ENCODE measurements at regions not wholly inside any gene's neighbourhood (a gene's known extent, or its start where the extent isn't known, plus 50 kb on each side); places are given as distances from the start of the nearest gene placed in this dataset.
"Not testable (repeated sequence)": the region's sequence is repeated elsewhere in the genome, so short reads cannot be mapped to it uniquely, and the experiment has no call there.

DNA sequence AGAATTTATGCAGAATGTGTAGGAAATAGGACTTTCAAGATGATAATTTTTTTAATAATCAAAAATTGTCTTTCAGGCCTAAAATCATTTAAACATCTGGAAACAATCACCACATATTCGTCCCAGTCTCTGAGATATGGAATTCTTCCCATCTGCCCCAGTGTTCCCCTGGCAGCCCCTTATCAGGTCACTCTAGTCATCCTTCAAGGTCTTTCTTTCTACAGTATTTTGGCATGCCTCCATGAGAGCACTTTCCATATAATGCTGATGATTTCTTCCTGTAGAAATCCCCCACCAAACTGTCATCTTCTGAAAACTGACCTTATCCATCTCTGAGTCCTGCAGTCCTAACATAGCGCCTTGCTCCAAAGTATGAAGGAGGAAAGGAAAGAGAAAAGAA lies 422.1 kb downstream of the RPS29 start:
- no peak for DNase-seq (ENCODE audit: extremely low spot score)
- WGBS: 61% methylated on average over 2 of the region's 2 CpGs
- Histone ChIP-seq H3K27ac (ENCODE audit: low read depth) (no peak overlapping the region), H3K4me3 (ENCODE audit: low read depth, low read length) (no peak overlapping the region), H3K4me1 (ENCODE audit: insufficient read depth) (no peaks in the 10 kb centered on the region), H3K36me3 (ENCODE audit: insufficient read depth) (no peaks in the 10 kb centered on the region)

DNA sequence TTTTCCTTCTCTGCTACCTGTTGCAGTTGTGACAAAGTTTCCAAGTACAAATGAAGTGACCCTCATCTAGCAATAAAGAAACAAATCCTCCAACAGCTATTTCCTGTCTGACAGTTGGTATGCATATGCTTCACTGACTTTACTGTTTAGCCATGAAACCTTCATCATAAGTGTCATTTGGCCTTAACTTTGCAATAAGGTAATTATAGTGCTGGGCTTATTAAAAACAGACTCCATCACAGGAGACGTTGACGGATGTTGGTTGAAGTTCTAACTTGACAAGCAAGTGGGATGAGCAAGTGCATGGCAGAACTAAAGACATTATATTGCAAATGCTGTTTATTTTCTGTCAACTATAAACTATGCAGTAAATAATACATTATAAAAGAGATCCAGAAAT lies 425.2 kb downstream of the RPS29 start:
- H3K36me3 ChIP-seq (ENCODE audit: insufficient read depth): no peaks in the 10 kb centered on the region
- H3K4me1 ChIP-seq (ENCODE audit: insufficient read depth): no peaks in the 10 kb centered on the region
- no peak for DNase-seq (ENCODE audit: extremely low spot score)
- no peak overlapping the region for H3K4me3 ChIP-seq (ENCODE audit: low read depth, low read length)
- no peak overlapping the region for H3K27ac ChIP-seq (ENCODE audit: low read depth)
- WGBS: 57% methylated on average over 2 of the region's 2 CpGs

DNA sequence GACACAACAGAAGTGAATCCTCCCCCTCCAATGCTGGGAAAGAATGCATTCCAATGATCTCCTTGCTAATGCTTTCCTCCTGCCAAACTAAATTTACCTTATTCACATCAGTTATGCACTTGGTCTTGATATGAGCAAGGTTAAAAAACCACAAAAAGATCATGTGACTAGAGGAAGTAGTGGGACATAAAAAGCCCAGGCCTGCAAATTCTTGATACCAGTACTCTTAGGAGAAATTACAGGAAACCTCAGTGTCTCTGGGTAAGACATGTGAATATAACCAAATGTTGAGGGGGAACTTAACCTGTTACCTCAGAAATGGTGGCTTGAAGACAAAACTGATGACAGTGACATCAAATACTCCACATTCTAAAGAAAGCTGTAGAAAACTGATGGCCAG lies 427.1 kb downstream of the RPS29 start:
- no peaks in the 10 kb centered on the region for H3K4me1 ChIP-seq (ENCODE audit: insufficient read depth)
- H3K36me3 ChIP-seq (ENCODE audit: insufficient read depth): no peaks in the 10 kb centered on the region
- no peak for DNase-seq (ENCODE audit: extremely low spot score)
- H3K27ac ChIP-seq (ENCODE audit: low read depth): no peak overlapping the region
- no peak overlapping the region for H3K4me3 ChIP-seq (ENCODE audit: low read depth, low read length)

DNA sequence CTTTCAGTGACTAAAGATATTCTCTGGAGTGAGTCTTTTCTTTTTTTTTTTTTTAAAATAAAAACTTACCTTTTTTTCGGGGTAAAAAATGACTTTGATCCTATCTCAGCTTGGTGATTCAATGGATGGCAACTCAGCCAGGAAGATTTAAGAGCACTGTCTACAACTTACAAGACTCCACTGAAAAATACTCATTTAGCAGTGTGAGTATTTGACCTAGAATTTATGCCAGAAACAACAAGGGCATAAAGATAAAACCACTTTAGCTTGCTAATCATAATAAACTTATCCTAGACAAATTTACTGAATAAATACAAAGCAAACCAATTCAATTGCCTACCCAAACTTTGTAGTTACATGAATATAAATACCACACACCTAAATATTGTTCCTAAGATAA lies 446.6 kb downstream of the RPS29 start:
- Histone ChIP-seq H3K27ac (ENCODE audit: low read depth) (no peak overlapping the region), H3K4me3 (ENCODE audit: low read depth, low read length) (no peak overlapping the region), H3K36me3 (ENCODE audit: insufficient read depth) (no peaks in the 10 kb centered on the region), H3K4me1 (ENCODE audit: insufficient read depth) (no peaks in the 10 kb centered on the region)
- 48% methylated on average over 1 of the region's 1 CpG for WGBS
- no peak for DNase-seq (ENCODE audit: extremely low spot score)

DNA sequence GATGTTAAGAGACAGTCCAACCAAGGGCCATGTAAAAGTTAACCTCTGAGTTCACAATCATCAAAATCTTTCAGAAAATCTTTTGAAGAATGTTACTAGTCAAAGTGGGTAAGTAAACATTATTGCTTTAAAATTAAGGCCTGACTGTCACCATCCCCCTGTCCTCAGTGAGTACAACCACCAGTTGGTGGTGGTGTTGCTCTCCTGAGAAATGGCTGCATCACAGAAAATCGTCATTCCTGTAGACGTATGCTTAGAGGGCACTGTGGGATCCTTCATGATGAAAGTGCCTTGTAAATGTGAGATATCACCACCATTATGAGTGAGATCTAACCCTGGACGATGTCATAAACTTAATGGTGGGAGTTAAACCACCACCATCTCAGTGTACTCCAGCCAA lies 451.2 kb downstream of the RPS29 start:
- DNase-seq (ENCODE audit: extremely low spot score): no peak
- H3K4me3 ChIP-seq (ENCODE audit: low read depth, low read length): no peak overlapping the region
- no peaks in the 10 kb centered on the region for H3K36me3 ChIP-seq (ENCODE audit: insufficient read depth)
- WGBS: 41% methylated on average over 3 of the region's 3 CpGs
- H3K4me1 ChIP-seq (ENCODE audit: insufficient read depth): no peaks in the 10 kb centered on the region
- no peak overlapping the region for H3K27ac ChIP-seq (ENCODE audit: low read depth)

DNA sequence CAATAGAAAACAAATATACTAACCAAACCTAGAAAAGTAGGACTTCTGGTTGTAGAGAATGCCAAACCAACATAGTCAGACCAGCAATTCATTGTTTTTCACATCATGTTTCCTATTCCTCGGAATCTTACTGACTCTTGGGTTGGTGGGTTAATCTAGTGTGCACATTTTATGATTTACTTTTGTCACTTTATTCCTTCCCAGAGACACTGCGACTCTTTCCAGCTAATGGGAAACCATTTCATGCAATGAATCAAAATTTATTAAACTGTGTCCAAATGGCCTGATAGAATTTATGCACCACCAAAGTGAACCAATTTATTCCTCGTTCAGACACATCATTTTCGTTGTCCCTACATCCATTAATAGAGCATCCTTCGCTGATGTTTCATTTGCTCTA lies 464.9 kb downstream of the RPS29 start:
- no peaks in the 10 kb centered on the region for H3K36me3 ChIP-seq (ENCODE audit: insufficient read depth)
- H3K27ac ChIP-seq (ENCODE audit: low read depth): no peak overlapping the region
- 88% methylated on average over 5 of the region's 5 CpGs for WGBS
- no peaks in the 10 kb centered on the region for H3K4me1 ChIP-seq (ENCODE audit: insufficient read depth)
- H3K4me3 ChIP-seq (ENCODE audit: low read depth, low read length): no peak overlapping the region
- no peak for DNase-seq (ENCODE audit: extremely low spot score)

DNA sequence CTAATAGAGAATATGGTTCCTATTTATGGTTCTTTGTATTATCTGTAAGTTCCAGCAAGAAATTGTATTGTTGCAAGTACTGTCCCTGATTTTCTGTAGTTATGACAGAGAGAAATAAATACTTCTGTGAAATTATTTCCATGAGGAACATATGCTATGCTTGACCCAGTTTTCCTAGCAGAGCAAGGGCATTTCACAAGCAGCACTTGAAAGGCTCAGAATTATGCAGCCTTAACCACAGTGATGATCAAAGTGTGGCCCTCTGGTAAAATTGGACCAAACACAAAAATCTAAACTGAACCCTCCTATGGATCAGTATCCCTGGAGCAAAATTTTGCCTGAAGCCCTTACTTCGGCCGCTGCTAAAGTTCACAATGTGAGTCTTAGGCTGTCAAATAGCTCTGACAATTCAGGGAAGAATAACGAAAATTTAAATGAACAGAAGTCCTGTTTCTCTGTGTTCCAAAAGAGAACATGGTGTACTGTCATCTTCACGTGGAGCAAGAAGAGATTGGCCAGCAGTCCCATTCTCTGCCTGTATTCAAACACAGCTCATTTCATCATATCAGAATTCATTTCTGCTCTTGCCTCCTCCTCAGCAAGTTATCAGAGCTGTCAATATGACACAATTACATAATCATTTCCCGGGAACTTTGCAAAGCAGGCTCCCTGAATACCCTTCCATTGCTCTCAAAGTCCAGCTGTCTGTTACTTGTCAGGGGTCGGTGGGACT lies 471.9 kb downstream of the RPS29 start:
- no peaks in the 10 kb centered on the region for H3K4me1 ChIP-seq (ENCODE audit: insufficient read depth)
- H3K36me3 ChIP-seq (ENCODE audit: insufficient read depth): no peaks in the 10 kb centered on the region
- H3K4me3 ChIP-seq (ENCODE audit: low read depth, low read length): no peak overlapping the region
- WGBS: 67% methylated on average over 6 of the region's 6 CpGs
- no peak for DNase-seq (ENCODE audit: extremely low spot score)
- no peak overlapping the region for H3K27ac ChIP-seq (ENCODE audit: low read depth)

DNA sequence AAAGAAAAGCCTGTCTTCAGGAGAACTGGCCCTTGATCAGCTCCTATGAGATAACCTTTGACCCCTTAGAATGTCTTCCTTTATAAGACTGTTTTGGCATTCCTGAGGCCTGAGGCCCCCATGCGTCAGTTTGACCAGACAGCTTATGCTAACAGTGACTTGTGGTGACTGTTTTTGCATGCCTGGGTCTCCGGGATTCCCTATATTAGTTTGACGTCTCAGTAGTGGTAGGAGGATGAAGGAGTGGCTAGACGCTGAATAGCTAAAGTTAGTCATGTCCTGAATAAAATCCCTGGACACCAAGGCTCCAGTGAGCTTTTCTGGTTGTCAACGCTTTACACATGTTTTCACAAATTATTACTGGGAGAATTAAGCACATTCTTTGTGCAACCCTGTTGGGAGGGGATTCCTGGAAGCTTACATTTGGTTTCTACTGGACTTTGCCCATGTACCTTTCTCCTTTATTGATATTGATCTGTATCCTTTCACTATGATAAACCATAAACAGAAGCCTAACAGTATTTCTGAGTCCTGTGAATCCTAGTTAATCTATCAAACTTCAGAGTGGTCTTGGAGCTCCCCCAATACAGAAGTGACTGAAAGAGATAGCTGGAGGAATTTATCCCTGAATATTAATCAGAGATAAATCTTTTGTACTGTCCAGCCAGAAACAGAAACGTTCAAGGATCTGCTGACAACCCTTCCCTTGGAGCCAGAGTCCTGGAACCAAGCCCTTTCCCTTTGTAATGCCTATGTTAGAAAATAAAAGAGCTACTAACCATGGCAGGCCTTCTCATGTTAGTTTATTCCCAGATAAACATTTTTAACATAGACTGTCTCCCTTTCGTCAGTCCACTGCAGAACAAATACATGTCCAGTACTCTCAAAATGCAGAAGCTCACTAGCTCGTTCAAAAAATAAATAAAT lies 479.2 kb downstream of the RPS29 start:
- 29% methylated on average over 8 of the region's 8 CpGs for WGBS
- Histone ChIP-seq H3K4me3 (ENCODE audit: low read depth, low read length) (no peak overlapping the region), H3K27ac (ENCODE audit: low read depth) (no peak overlapping the region), H3K36me3 (ENCODE audit: insufficient read depth) (no peaks in the 10 kb centered on the region), H3K4me1 (ENCODE audit: insufficient read depth) (no peaks in the 10 kb centered on the region)
- no peak for DNase-seq (ENCODE audit: extremely low spot score)

DNA sequence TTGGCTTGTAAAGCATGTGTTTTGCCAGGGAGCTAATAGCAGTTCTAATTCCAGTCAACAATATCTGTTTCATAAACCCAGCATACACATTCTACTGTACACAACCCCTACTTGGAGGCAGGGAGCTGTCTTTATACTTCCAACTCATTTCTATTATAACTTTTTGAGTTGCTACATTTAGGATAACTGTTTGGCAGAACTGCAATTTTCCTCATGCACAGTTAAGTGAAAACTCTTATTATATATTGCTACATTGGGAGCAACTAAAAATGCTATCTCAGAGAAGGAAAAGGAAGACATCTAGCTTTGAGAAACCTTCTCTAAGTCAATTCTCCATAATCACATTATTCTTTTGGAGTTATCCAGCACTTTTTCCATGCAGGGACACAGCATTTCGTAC lies 480.2 kb downstream of the RPS29 start:
- Histone ChIP-seq H3K4me1 (ENCODE audit: insufficient read depth) (no peaks in the 10 kb centered on the region), H3K27ac (ENCODE audit: low read depth) (no peak overlapping the region), H3K36me3 (ENCODE audit: insufficient read depth) (no peaks in the 10 kb centered on the region), H3K4me3 (ENCODE audit: low read depth, low read length) (no peak overlapping the region)
- no peak for DNase-seq (ENCODE audit: extremely low spot score)
- WGBS: 83% methylated on average over 1 of the region's 1 CpG

DNA sequence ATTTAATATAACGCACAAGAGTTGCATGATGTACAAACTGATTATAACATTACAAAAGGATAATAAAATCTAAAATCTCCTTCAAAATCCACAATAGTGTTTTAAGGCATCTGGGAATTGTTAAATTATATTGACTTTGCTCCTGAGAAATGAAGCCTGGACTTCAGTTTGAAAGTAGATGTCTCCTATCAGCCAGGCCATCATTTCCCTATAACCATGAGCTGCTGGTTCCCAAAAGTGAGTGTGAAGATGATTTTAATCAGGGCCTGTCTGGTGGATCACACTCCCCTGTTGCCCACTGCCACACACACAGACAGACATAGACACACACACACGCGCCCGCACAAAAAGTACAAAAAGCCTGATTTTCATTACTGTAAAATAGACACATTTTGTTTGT lies 480.7 kb downstream of the RPS29 start:
- no peaks in the 10 kb centered on the region for H3K36me3 ChIP-seq (ENCODE audit: insufficient read depth)
- no peak for DNase-seq (ENCODE audit: extremely low spot score)
- H3K4me3 ChIP-seq (ENCODE audit: low read depth, low read length): no peak overlapping the region
- WGBS: 90% methylated on average over 4 of the region's 4 CpGs
- no peaks in the 10 kb centered on the region for H3K4me1 ChIP-seq (ENCODE audit: insufficient read depth)
- no peak overlapping the region for H3K27ac ChIP-seq (ENCODE audit: low read depth)

DNA sequence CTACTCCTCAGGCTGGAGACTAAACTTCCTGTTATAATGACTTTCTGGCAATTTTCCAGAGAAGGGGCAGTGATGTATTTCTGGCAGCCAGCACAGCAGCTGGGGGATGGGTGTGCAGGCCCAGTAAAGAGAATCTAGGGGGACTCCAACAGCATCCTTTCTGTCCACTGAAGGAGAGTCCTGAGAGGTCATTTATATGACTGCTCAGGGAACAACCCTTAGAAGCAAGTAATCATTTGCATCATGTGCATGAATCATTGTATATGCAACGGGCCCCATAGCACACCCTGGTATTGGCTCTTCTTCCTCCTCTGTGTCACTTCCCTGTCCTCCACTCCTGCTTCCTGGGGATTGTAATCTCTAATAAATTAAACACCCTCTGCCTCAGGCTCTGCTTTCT lies 493.8 kb downstream of the RPS29 start:
- no peak for DNase-seq (ENCODE audit: extremely low spot score)
- no peaks in the 10 kb centered on the region for H3K36me3 ChIP-seq (ENCODE audit: insufficient read depth)
- H3K27ac ChIP-seq (ENCODE audit: low read depth): no peak overlapping the region
- H3K4me3 ChIP-seq (ENCODE audit: low read depth, low read length): no peak overlapping the region
- WGBS: 75% methylated on average over 1 of the region's 1 CpG
- no peaks in the 10 kb centered on the region for H3K4me1 ChIP-seq (ENCODE audit: insufficient read depth)

DNA sequence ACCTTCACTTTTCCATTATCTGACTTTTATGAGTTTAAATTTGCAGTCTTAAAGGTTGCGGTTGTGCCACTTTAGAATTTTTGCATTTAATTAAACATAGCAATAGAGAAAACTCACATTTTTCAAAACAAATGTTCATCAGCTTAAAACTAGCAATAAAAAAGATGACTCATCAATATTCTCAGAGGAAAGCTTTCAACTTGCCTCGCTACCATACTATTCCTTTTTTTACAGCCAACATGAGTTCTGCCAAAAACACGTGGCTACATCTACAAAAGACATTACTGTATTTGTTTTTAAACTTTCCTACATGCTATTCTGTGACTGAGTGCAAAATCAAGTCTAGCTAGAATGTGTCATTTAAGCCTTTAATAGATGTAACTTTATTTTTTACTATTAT lies 497.1 kb downstream of the RPS29 start:
- no peak overlapping the region for H3K27ac ChIP-seq (ENCODE audit: low read depth)
- no peaks in the 10 kb centered on the region for H3K4me1 ChIP-seq (ENCODE audit: insufficient read depth)
- no peaks in the 10 kb centered on the region for H3K36me3 ChIP-seq (ENCODE audit: insufficient read depth)
- no peak overlapping the region for H3K4me3 ChIP-seq (ENCODE audit: low read depth, low read length)
- no peak for DNase-seq (ENCODE audit: extremely low spot score)
- WGBS: 51% methylated on average over 3 of the region's 3 CpGs

DNA sequence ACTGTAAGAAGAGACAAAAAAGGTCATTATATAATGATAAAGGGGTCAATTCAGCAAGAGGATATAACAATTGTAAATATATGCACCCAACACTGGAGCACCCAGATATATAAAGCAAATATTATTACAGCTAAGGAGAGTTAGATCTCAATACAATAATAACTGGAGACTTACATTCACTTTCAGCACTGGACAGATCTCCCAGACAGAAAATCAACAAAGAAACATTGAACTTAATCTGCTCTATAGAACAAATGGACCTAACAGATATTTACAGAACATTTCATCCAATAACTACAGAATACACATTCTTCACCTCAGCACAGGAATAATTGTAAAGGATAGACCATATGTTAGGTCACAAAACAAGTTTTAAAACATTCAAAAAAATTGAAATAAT lies 512.9 kb downstream of the RPS29 start:
- not testable (repeated sequence) for DNase-seq (ENCODE audit: extremely low spot score); H3K27ac ChIP-seq (ENCODE audit: low read depth); H3K4me1 ChIP-seq (ENCODE audit: insufficient read depth); H3K4me3 ChIP-seq (ENCODE audit: low read depth, low read length); H3K36me3 ChIP-seq (ENCODE audit: insufficient read depth)

DNA sequence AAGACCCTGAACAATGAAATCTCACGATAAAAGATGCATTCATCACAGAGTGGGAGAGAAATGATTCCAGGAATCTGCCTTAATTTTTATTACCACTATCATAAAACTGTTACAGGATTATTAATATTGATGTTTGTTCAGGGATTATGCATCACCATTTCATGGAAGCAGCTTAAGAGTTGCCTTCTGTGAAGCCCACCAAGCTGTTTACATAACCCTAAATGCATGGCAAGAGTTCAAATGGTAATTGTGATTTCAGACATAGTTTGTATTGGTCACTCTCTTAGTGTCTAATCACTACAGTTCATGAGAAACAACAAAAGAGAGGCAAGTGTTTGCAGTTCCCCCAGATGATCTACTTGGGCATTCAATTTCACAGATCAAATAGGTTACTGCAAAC lies 527.7 kb downstream of the RPS29 start:
- 62% methylated on average over 1 of the region's 1 CpG for WGBS
- no peak overlapping the region for H3K4me3 ChIP-seq (ENCODE audit: low read depth, low read length)
- H3K4me1 ChIP-seq (ENCODE audit: insufficient read depth): no peaks in the 10 kb centered on the region
- no peaks in the 10 kb centered on the region for H3K36me3 ChIP-seq (ENCODE audit: insufficient read depth)
- DNase-seq (ENCODE audit: extremely low spot score): no peak
- no peak overlapping the region for H3K27ac ChIP-seq (ENCODE audit: low read depth)

All from urinary bladder (tissue), 3 donors.